ENCODE measurements at regions not wholly inside any gene's neighbourhood (a gene's known extent, or its start where the extent isn't known, plus 50 kb on each side); places are given as distances from the start of the nearest gene placed in this dataset.

DNA sequence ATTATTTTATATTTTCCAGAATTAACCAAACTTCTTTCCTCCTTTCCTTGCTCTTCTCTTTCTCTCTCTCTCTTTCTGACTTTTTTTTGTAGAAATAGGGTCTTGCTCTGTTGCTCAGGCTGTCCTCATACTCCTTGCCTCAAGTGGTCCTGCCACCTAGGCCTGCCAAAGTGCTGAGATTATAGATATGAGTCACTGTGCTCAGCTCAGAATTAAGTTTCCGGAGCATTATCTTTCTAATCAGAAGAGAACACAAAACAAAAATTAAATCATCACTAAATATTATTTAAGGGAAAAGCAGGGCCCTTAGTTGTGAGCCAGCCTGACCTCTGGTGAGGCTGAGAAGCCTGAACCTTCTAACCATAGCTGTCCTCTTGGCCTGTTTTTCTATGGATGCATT lies 168.2 kb downstream of the SOX2 start:
- Histone ChIP-seq H2AFZ (no peak overlapping the region), H3K27me3 (replicated peaks; ENCODE audit: insufficient read depth) (no peaks in the 10 kb centered on the region), H3K36me3 (ENCODE audit: low read depth) (no peaks in the 10 kb centered on the region), H4K20me1 (ENCODE audit: insufficient read depth) (no peaks in the 10 kb centered on the region), H3K4me3 (no peak overlapping the region), H3K9me3 (ENCODE audit: low read depth) (no peaks in the 10 kb centered on the region), H3K27ac (no peak overlapping the region), H3K4me1 (ENCODE audit: insufficient read depth) (no peaks in the 10 kb centered on the region), H3K9ac (no peak overlapping the region), H3K4me2 (ENCODE audit: unreplicated experiment) (no peak overlapping the region), H3K9me2 (ENCODE audit: insufficient read depth) (no peaks in the 10 kb centered on the region), H3K79me2 (ENCODE audit: insufficient read depth) (no peaks in the 10 kb centered on the region), H3F3A (ENCODE audit: insufficient read depth) (no peaks in the 10 kb centered on the region)
- in situ Hi-C loops (cut with MboI), result no loop called here
- TF ChIP-seq EZH2 (IDR thresholded peaks at IDR 0.05; ENCODE audit: insufficient read depth, poor library complexity, severe bottlenecking), result no peak
- no peak for TF ChIP-seq EZH2phosphoT487 (IDR thresholded peaks at IDR 0.05; ENCODE audit: insufficient read depth, low read depth)
- no peak for DNase-seq
- WGBS, 2 experiments (ENCODE audit: low coverage in 1 of 2, low lambda C conversion rate in 2 of 2, missing lambda C conversion rate in 2 of 2), result 0 to 7% methylated on average over 1 of the region's 1 CpG

DNA sequence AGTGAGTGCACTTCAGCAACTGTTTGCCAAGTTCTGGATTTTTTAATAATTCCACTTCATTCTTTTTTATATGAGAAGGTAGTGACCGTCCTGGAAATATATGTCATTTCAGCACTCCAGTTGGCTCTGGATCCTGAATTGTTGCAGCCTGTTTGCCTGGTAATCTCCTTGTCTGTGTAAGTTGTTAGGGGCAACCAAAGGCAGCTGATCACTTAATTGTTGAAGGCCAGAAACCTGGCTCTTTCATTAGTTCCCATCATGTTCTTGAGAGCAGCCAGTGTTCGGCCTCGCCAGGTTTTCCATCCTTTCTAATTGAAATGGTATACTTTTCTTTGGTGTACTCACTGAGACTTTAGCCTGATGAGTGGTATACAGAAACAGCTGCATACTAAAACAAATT lies 168.6 kb downstream of the SOX2 start:
- 2 to 12% methylated on average over 3 of the region's 3 CpGs for WGBS, 2 experiments (ENCODE audit: low coverage in 1 of 2, low lambda C conversion rate in 2 of 2, missing lambda C conversion rate in 2 of 2)
- no peak overlapping the region for H3K9ac ChIP-seq
- no peaks in the 10 kb centered on the region for H3K4me1 ChIP-seq (ENCODE audit: insufficient read depth)
- H3K9me2 ChIP-seq (ENCODE audit: insufficient read depth), result no peaks in the 10 kb centered on the region
- H3K4me3 ChIP-seq, result no peak overlapping the region
- no peaks in the 10 kb centered on the region for H3K9me3 ChIP-seq (ENCODE audit: low read depth)
- no peak overlapping the region for H3K4me2 ChIP-seq (ENCODE audit: unreplicated experiment)
- no peak overlapping the region for H3K27ac ChIP-seq
- H3F3A ChIP-seq (ENCODE audit: insufficient read depth), result no peaks in the 10 kb centered on the region
- no peak for DNase-seq
- no peaks in the 10 kb centered on the region for H3K79me2 ChIP-seq (ENCODE audit: insufficient read depth)
- no peaks in the 10 kb centered on the region for H3K36me3 ChIP-seq (ENCODE audit: low read depth)
- no peak overlapping the region for H2AFZ ChIP-seq
- TF ChIP-seq EZH2 (IDR thresholded peaks at IDR 0.05; ENCODE audit: insufficient read depth, poor library complexity, severe bottlenecking) (no peak), EZH2phosphoT487 (IDR thresholded peaks at IDR 0.05; ENCODE audit: insufficient read depth, low read depth) (no peak)
- H3K27me3 ChIP-seq (replicated peaks; ENCODE audit: insufficient read depth), result no peaks in the 10 kb centered on the region
- in situ Hi-C loops (cut with MboI), result no loop called here
- no peaks in the 10 kb centered on the region for H4K20me1 ChIP-seq (ENCODE audit: insufficient read depth)

DNA sequence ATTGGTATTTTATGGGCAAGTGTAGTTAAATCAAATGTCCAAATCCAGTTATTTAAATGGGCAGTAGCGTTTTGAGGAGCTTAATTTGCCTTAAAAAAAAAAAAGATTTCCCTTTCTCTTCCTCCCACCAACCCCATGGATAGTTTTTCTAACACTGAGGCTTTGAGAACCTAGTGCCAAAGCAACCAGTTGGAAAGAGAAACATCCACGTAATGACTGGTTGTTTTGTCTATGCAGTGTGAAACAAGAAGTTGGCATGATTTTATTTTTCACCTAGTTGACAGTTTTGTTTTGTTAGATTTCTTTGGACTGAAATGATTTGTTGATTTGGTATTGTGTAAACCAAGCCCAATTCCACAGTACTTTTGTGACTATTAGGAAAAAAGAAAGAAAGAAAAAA lies 170.0 kb downstream of the SOX2 start:
- Histone ChIP-seq H3K27ac (no peak overlapping the region), H3K9me3 (ENCODE audit: low read depth) (no peaks in the 10 kb centered on the region), H3K36me3 (ENCODE audit: low read depth) (no peaks in the 10 kb centered on the region), H3K9ac (no peak overlapping the region), H4K20me1 (ENCODE audit: insufficient read depth) (no peaks in the 10 kb centered on the region), H3K4me1 (ENCODE audit: insufficient read depth) (no peaks in the 10 kb centered on the region), H3F3A (ENCODE audit: insufficient read depth) (no peaks in the 10 kb centered on the region), H3K4me2 (ENCODE audit: unreplicated experiment) (no peak overlapping the region), H3K4me3 (no peak overlapping the region), H3K9me2 (ENCODE audit: insufficient read depth) (no peaks in the 10 kb centered on the region), H2AFZ (no peak overlapping the region), H3K79me2 (ENCODE audit: insufficient read depth) (no peaks in the 10 kb centered on the region), H3K27me3 (replicated peaks; ENCODE audit: insufficient read depth) (no peaks in the 10 kb centered on the region)
- TF ChIP-seq EZH2phosphoT487 (IDR thresholded peaks at IDR 0.05; ENCODE audit: insufficient read depth, low read depth) (no peak), EZH2 (IDR thresholded peaks at IDR 0.05; ENCODE audit: insufficient read depth, poor library complexity, severe bottlenecking) (no peak)
- 15 to 20% methylated on average over 2 of the region's 2 CpGs for WGBS, 2 experiments (ENCODE audit: low coverage in 1 of 2, low lambda C conversion rate in 2 of 2, missing lambda C conversion rate in 2 of 2)
- DNase-seq, result no peak
- in situ Hi-C loops (cut with MboI), result no loop called here

DNA sequence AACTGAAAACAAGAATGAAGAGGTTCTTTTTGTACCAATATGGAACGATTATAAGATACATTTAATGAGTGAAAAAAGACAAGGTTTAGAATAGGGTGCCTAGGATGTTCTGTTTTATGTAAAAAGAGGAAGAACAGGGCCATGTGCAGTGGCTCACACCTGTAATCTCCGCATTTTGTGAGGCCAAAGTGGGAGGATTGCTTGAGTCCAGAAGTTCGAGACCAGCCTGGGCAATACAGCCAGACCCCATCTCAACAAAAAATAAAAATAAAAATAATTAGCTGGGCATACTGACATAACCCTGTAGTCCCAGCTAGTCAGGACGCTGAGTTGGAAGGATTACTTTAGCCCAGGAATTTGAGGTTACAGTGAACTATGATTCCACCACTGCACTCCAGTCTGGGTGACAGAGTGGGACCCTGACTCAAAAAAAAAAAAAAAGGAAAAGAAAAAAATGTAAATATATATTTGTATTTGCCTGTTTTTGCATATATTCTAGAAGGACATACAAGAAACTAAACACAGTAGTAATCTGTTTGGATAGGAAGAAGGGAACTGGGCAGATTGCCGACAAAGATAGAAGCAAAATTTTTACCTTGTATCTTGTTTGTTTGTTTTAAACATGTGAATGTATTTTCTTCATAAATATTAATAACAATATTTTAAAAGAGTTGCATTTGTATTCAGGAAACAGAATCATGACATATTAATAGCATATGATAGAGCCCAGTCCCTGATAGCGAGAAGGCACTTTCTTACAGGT lies 174.3 kb downstream of the SOX2 start:
- Histone ChIP-seq H2AFZ (no peak overlapping the region), H3K9me2 (ENCODE audit: insufficient read depth) (no peaks in the 10 kb centered on the region), H3K4me2 (ENCODE audit: unreplicated experiment) (no peak overlapping the region), H3K9me3 (ENCODE audit: low read depth) (no peaks in the 10 kb centered on the region), H4K20me1 (ENCODE audit: insufficient read depth) (no peaks in the 10 kb centered on the region), H3K4me3 (no peak overlapping the region), H3K27me3 (replicated peaks; ENCODE audit: insufficient read depth) (no peaks in the 10 kb centered on the region), H3F3A (ENCODE audit: insufficient read depth) (no peaks in the 10 kb centered on the region), H3K79me2 (ENCODE audit: insufficient read depth) (no peaks in the 10 kb centered on the region), H3K27ac (no peak overlapping the region), H3K36me3 (ENCODE audit: low read depth) (no peaks in the 10 kb centered on the region), H3K9ac (no peak overlapping the region), H3K4me1 (ENCODE audit: insufficient read depth) (no peaks in the 10 kb centered on the region)
- in situ Hi-C loops (cut with MboI), result no loop called here
- DNase-seq, result no peak
- TF ChIP-seq EZH2phosphoT487 (IDR thresholded peaks at IDR 0.05; ENCODE audit: insufficient read depth, low read depth) (no peak), EZH2 (IDR thresholded peaks at IDR 0.05; ENCODE audit: insufficient read depth, poor library complexity, severe bottlenecking) (no peak)
- 17 to 19% methylated on average over 6 of the region's 6 CpGs for WGBS, 2 experiments (ENCODE audit: low coverage in 1 of 2, low lambda C conversion rate in 2 of 2, missing lambda C conversion rate in 2 of 2)

All from GM23248 (cell line).